CD4-positive, alpha-beta memory T cell (primary cell): ENCODE measurements at regions not wholly inside any gene's neighbourhood (a gene's known extent, or its start where the extent isn't known, plus 50 kb on each side); places are given as distances from the start of the nearest gene placed in this dataset.

ENCODE experiments used
- CTCF ChIA-PET: fragments of 350-600 bp; sonication (Branson Sonifier 250); formaldehyde crosslinking; loops from one replicate; lab custom pipeline; 2021; ENCODE audit warnings: inconsistent platforms; ENCODE audit not compliant: partially characterized antibody; lab: Charles Lee
- POLR2A ChIA-PET: fragments of 350-600 bp; sonication (Branson Sonifier 250); formaldehyde crosslinking; loops from one replicate; lab custom pipeline; 2021; ENCODE audit not compliant: partially characterized antibody; lab: Charles Lee
- DNase-seq, 5 donors: peaks; one replicate each; pipeline versions ENCODE4 v3.0.0 to v3.0.0-alpha.2; 2020 to 2022; ENCODE audit warnings: mixed read lengths in 1 of 5
- H3K27ac ChIP-seq: one replicate; pipeline ENCODE4 v1.7.0; 2013; ENCODE audit warnings: low read depth, low read length
- H3K27me3 ChIP-seq: 2 replicates; pipeline ENCODE4 v1.7.0; 2013; ENCODE audit warnings: mild to moderate bottlenecking, low read length, moderate library complexity; ENCODE audit not compliant: insufficient read depth
- H3K36me3 ChIP-seq: 2 replicates; pipeline ENCODE4 v1.7.0; 2013; ENCODE audit warnings: mild to moderate bottlenecking, low read length, moderate library complexity; ENCODE audit not compliant: insufficient read depth
- H3K4me1 ChIP-seq: 2 replicates; pipeline ENCODE4 v1.7.0; 2013; ENCODE audit warnings: mild to moderate bottlenecking, low read length, moderate library complexity; ENCODE audit not compliant: insufficient read depth
- H3K4me3 ChIP-seq, 2 donors: one replicate each; pipeline ENCODE4 v1.7.0; 2013; ENCODE audit warnings: low read length in 2 of 2, mild to moderate bottlenecking in 1 of 2
- H3K9me3 ChIP-seq, 2 donors: one replicate each; pipeline ENCODE4 v1.7.0; 2013; ENCODE audit warnings: low read length in 2 of 2, control low read depth in 1 of 2; ENCODE audit not compliant: control insufficient read depth in 1 of 2
- H3K27ac Mint-ChIP-seq, 7 donors: one replicate each; pipeline ENCODE4 v1.8.0; 2020 to 2021; ENCODE audit warnings: mixed read lengths in 7 of 7, mild to moderate bottlenecking in 6 of 7, inconsistent platforms in 3 of 7, moderate library complexity in 3 of 7
- H3K27me3 Mint-ChIP-seq, 2 donors: one replicate each; pipeline ENCODE4 v1.8.0; 2020 to 2021; ENCODE audit warnings: mixed read lengths in 2 of 2
- H3K36me3 Mint-ChIP-seq, 2 donors: one replicate each; pipeline ENCODE4 v1.8.0; 2020 to 2021; ENCODE audit warnings: mixed read lengths in 2 of 2, inconsistent platforms in 1 of 2, mild to moderate bottlenecking in 1 of 2
- H3K4me1 Mint-ChIP-seq, 4 donors: one replicate each; pipeline ENCODE4 v1.8.0; 2020 to 2021; ENCODE audit warnings: mixed read lengths in 4 of 4, mild to moderate bottlenecking in 1 of 4
- H3K4me3 Mint-ChIP-seq, 8 donors: one replicate each; pipeline ENCODE4 v1.8.0; 2020 to 2021; ENCODE audit warnings: mixed read lengths in 8 of 8, mild to moderate bottlenecking in 7 of 8, moderate library complexity in 6 of 8, inconsistent platforms in 3 of 8
- H3K9me3 Mint-ChIP-seq, 8 donors: one replicate each; pipeline ENCODE4 v1.8.0; 2020 to 2021; ENCODE audit warnings: mixed read lengths in 8 of 8, mild to moderate bottlenecking in 5 of 8, inconsistent platforms in 3 of 8, moderate library complexity in 1 of 8
- intact Hi-C: fragments of 100-400 bp; cut with micrococcal nuclease; formaldehyde crosslinking; loops from one replicate; pipeline ENCODE4 v1.15.1; 2023

DNA sequence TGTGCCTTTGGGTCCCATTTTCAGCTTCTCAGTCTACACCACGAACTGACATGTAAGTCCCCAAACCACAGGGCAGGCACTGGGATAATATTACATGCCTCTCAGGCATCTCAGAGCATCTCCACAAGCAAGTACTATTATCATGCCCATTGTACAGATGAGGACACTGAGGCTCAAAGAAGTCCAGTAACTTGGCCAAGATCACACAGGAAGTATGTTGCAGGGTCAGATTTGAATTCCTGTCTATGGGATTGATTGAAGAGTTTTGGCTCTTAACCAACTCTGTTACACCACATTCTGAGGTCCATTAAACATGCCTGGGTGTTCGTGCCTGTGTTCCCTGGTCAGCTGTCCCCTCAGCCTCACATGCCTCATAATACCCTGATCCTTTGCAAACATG lies 319.8 kb downstream of the FOXO1 start:
- no peak overlapping the region for H3K27ac Mint-ChIP-seq
- CTCF ChIA-PET = no interaction called here
- POLR2A ChIA-PET = no interaction called here

DNA sequence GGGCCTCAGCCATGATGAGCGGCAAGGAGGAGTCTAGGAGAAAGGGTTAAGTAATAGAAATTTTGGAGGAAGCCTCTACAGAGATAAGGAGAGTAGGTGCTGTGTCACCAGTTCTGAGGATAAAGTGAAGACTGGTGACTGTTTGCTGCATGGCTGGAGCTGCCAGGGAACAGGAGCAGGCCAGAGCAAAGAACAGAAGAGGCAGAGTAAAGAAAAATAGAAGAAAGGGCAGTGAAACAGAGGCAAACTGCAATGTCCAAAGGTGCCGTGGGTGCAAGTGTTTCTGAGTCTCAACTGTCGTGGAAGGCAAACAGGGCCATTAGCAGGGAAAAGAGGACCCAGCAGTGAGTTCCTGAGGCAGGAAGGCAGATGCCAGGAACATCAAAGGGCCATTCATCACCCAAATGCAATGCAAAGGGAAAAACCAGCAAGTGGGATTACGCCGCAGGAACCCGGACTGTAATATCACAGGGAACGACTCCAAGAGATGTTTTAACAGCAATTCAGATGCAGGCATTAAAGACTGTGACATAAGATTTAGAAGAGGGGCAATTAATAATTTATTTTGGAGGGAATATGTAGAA lies 318.3 kb downstream of the FOXO1 start:
- POLR2A ChIA-PET = no interaction called here
- DNase-seq = no peak
- no peak overlapping the region for H3K4me3 Mint-ChIP-seq
- peaks cover 0 to 2% (median 0%) of the 10 kb centered on the region in 4 donors for H3K4me1 Mint-ChIP-seq
- Histone ChIP-seq H3K9me3 (no peaks in the 10 kb centered on the region), H3K36me3 (no peaks in the 10 kb centered on the region), H3K27ac (no peak overlapping the region), H3K4me1 (no peaks in the 10 kb centered on the region), H3K4me3 (no peak overlapping the region), H3K27me3 (no peaks in the 10 kb centered on the region)
- no peaks in the 10 kb centered on the region for H3K36me3 Mint-ChIP-seq
- intact Hi-C loops = no loop called here
- CTCF ChIA-PET = interaction anchor here (0.7 kb wide), 1 partner anchor 457 kb away, joined by 3 read pairs; no protein-coding TSS in a partner anchor
- peak overlapping the region in 1 of 7 donors; percentile 73 for H3K27ac Mint-ChIP-seq
- H3K27me3 Mint-ChIP-seq = no peaks in the 10 kb centered on the region
- no peaks in the 10 kb centered on the region for H3K9me3 Mint-ChIP-seq

More for the DNA sequence above, 319.8 kb downstream of the FOXO1 start:
- no peak overlapping the region for H3K4me3 Mint-ChIP-seq
- intact Hi-C loops = no loop called here
- no peaks in the 10 kb centered on the region for H3K27me3 Mint-ChIP-seq
- no peaks in the 10 kb centered on the region for H3K4me1 ChIP-seq
- H3K4me1 Mint-ChIP-seq = peaks cover 0 to 1% (median 0%) of the 10 kb centered on the region in 4 donors
- H3K36me3 ChIP-seq = no peaks in the 10 kb centered on the region
- no peaks in the 10 kb centered on the region for H3K36me3 Mint-ChIP-seq
- DNase-seq = no peak
- no peak overlapping the region for H3K27ac ChIP-seq
- no peak overlapping the region for H3K4me3 ChIP-seq
- no peaks in the 10 kb centered on the region for H3K27me3 ChIP-seq
- no peaks in the 10 kb centered on the region for H3K9me3 ChIP-seq
- H3K9me3 Mint-ChIP-seq = no peaks in the 10 kb centered on the region

DNA sequence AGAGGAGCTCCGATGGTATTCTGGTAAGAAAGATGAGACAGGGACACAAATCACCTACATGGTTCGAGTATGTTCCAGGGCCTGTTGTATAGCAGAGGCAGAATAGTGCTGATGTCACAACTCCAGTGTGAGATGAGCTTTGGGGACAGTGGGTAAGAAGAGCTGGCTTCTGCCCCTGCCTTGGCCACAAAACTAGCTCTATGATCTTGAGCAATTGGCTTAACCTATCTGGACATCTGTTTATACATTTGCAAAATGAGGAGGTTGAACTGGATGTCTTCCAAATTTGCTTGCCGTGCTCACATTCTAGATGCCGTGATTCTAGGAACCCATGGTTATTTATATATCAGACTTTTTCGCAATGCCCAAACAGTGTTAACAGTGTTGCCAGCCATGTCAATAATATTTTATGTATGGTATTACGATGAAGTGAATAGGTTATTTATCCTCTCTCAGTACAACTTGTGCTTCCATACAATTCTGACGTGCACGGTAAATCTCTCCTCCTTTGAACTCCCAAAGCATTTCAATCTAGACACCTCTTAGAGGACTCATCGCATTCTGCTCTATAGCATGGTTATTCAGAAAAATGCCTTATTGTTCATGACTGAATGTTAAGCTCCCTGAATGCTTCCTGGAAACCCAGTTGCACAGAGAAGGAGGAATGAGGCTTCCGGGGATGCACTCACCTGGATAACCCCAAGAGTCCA lies 316.0 kb downstream of the FOXO1 start:
- no peaks in the 10 kb centered on the region for H3K4me1 ChIP-seq
- Mint-ChIP-seq H3K36me3 (no peaks in the 10 kb centered on the region), H3K9me3 (no peaks in the 10 kb centered on the region), H3K4me1 (peaks cover 0 to 7% (median 5%) of the 10 kb centered on the region in 4 donors), H3K27me3 (no peaks in the 10 kb centered on the region), H3K4me3 (no peak overlapping the region), H3K27ac (no peak overlapping the region)
- H3K9me3 ChIP-seq = no peaks in the 10 kb centered on the region
- no peak overlapping the region for H3K4me3 ChIP-seq
- ChIA-PET POLR2A (no interaction called here), CTCF (no interaction called here)
- H3K27me3 ChIP-seq = no peaks in the 10 kb centered on the region
- no peak overlapping the region for H3K27ac ChIP-seq
- intact Hi-C loops = no loop called here
- no peaks in the 10 kb centered on the region for H3K36me3 ChIP-seq
- no peak for DNase-seq

DNA sequence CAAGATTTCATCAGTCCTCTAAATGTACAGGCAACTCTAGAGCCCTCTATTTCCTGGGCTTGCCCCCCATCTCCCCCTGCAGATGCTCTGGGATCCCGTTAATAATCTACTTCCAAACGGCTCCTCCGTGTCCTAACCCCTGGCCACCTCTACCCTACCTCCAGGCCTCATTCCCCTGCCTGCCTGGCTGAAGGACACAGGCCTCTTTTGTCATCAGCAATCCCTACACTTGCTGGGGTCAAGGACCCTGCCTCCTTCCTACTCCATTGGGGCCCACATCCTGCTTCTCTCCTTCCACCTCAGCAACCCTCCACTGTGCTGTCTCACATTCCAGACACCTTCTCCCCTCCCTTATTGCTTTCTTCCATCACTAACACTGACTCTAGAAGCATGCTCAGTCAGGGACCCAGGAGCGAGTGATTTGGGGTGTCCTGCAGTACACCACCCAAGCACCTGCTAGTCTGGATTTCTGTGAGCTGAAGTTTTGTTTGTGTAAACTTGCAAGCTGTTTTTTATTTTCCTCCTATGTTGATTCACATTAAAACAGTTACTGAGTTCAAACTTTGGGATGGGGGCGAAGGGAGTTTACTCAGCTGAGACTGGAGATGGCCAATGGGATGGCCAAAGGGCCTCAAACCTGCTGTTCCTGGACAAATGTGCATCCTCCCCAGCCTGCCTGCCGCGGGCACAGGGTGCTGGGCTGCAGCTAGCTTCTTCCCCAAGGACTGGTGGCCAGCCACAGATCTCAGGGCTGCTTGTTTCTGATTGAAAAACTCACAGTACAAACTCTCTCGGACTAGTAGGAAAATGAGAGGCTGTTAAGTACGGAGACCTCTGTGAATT lies 314.7 kb downstream of the FOXO1 start:
- no peak for DNase-seq
- H3K27ac ChIP-seq = no peak overlapping the region
- no peaks in the 10 kb centered on the region for H3K36me3 ChIP-seq
- no peaks in the 10 kb centered on the region for H3K4me1 ChIP-seq
- peaks cover 0 to 13% (median 5%) of the 10 kb centered on the region in 4 donors for H3K4me1 Mint-ChIP-seq
- no peaks in the 10 kb centered on the region for H3K9me3 Mint-ChIP-seq
- H3K36me3 Mint-ChIP-seq = no peaks in the 10 kb centered on the region
- ChIA-PET POLR2A (no interaction called here), CTCF (no interaction called here)
- H3K9me3 ChIP-seq = no peaks in the 10 kb centered on the region
- H3K27ac Mint-ChIP-seq = peak overlapping the region in 1 of 7 donors; percentile 73
- no peak overlapping the region for H3K4me3 Mint-ChIP-seq
- H3K27me3 ChIP-seq = no peaks in the 10 kb centered on the region
- H3K4me3 ChIP-seq = no peak overlapping the region
- intact Hi-C loops = no loop called here
- no peaks in the 10 kb centered on the region for H3K27me3 Mint-ChIP-seq

DNA sequence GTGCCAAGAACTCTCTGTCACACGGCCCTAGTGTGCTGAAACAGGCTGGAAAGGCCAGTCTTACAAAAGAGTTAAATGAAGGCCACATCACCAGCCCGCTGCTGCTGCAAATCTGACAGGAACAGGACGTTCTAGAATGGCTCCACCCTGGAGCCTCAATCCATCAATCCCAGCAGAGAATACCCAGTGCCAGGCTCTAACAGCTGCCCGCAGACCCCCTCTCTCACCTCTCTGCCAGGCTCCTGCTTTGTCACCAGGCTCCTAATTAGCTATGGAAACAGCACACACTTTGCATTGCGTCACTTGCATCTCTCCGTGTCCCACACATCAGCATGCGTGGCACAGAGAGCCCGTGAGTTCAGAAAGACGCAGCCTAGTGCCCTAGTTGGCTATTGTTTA lies 314.1 kb downstream of the FOXO1 start:
- H3K27ac Mint-ChIP-seq = peak overlapping the region in 1 of 7 donors; percentile 75
- H3K36me3 ChIP-seq = no peaks in the 10 kb centered on the region
- intact Hi-C loops = no loop called here
- H3K9me3 ChIP-seq = no peaks in the 10 kb centered on the region
- no peak overlapping the region for H3K4me3 Mint-ChIP-seq
- H3K27me3 ChIP-seq = no peaks in the 10 kb centered on the region
- DNase-seq = no peak
- no peaks in the 10 kb centered on the region for H3K27me3 Mint-ChIP-seq
- H3K36me3 Mint-ChIP-seq = no peaks in the 10 kb centered on the region
- H3K27ac ChIP-seq = no peak overlapping the region
- ChIA-PET CTCF (interaction anchor here (1.1 kb wide), 1 partner anchor 283 kb away, joined by 3 read pairs; no protein-coding TSS in a partner anchor), POLR2A (no interaction called here)
- H3K4me3 ChIP-seq = no peak overlapping the region
- peaks cover 0 to 13% (median 5%) of the 10 kb centered on the region in 4 donors for H3K4me1 Mint-ChIP-seq
- no peaks in the 10 kb centered on the region for H3K9me3 Mint-ChIP-seq
- no peaks in the 10 kb centered on the region for H3K4me1 ChIP-seq

DNA sequence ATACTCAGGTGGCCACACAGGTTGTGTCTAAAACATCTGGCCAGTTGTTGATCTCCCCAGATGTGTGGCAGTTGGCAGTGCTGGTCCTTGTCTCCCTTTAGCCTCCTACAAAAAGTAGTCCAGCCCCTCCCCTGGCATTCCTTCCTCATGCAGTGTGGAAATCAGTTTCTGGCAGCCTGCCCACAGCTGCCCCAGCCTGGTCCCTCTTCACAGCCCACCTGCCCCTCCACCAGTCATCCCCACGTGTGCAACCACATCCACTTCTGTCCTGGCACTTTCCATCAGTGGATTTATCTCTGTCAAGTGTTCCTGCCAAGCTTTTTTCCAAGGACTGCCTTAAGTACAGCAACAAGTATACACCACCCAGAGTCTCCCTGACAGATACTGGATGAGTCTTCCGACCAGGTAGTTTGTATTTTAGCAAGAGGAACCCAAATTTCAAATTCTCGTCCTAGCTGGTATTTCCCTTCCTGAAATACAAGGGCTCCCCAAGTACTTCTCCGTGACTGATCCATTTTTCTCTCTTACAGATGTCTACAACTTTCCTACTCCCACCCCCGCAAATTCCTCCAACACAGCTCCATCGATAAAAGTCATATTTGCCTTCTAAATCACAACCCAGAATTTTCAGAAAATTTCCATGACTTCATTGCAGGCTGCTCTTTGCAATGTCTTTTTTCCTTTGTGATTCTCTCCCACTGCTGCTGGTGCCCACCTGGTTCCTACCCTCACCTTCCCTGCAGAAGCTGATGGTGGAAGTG lies 313.5 kb downstream of the FOXO1 start:
- Histone ChIP-seq H3K27ac (no peak overlapping the region), H3K36me3 (no peaks in the 10 kb centered on the region), H3K4me1 (no peaks in the 10 kb centered on the region), H3K27me3 (no peaks in the 10 kb centered on the region), H3K9me3 (no peaks in the 10 kb centered on the region), H3K4me3 (no peak overlapping the region)
- Mint-ChIP-seq H3K27me3 (no peaks in the 10 kb centered on the region), H3K27ac (peak overlapping the region in 2 of 7 donors; percentile 50 to 78), H3K36me3 (no peaks in the 10 kb centered on the region), H3K4me1 (peaks cover 0 to 13% (median 5%) of the 10 kb centered on the region in 4 donors), H3K4me3 (peak overlapping the region in 1 of 8 donors; percentile 31), H3K9me3 (no peaks in the 10 kb centered on the region)
- POLR2A ChIA-PET = no interaction called here
- intact Hi-C loops = no loop called here
- DNase-seq = no peak
- CTCF ChIA-PET = interaction anchor here (1.1 kb wide), 1 partner anchor 284 kb away, joined by 3 read pairs; no protein-coding TSS in a partner anchor
